SK-N-SH treated with all-trans-retinoic acid at 6 μM for 48 hours (cell line): ENCODE measurements at regions not wholly inside any gene's neighbourhood (a gene's known extent, or its start where the extent isn't known, plus 50 kb on each side); places are given as distances from the start of the nearest gene placed in this dataset.
"Not testable (repeated sequence)": the region's sequence is repeated elsewhere in the genome, so short reads cannot be mapped to it uniquely, and the experiment has no call there.

Experiments
- ARNTL ChIP-seq: fragments of 450-650 bp; formaldehyde crosslinking; IDR thresholded peaks from 2 replicates; pipeline ENCODE4 v1.5.0; 2020; ENCODE audit warnings: low read depth, mild to moderate bottlenecking, moderate library complexity, borderline replicate concordance
- ESRRG ChIP-seq: fragments of 250-450 bp; sonication (Bioruptor Pico); IDR thresholded peaks from 2 replicates; pipeline ENCODE4 v1.6.1; 2021; ENCODE audit warnings: mild to moderate bottlenecking
- GLIS3 ChIP-seq: fragments of 250-450 bp; sonication (Bioruptor Pico); IDR thresholded peaks from 2 replicates; pipeline ENCODE4 v1.5.0; 2020; ENCODE audit warnings: mild to moderate bottlenecking, moderate library complexity
- SNAI2 ChIP-seq: fragments of 250-450 bp; sonication (Bioruptor Pico); IDR thresholded peaks from 2 replicates; pipeline ENCODE4 v1.5.0; 2020; ENCODE audit warnings: mild to moderate bottlenecking, moderate library complexity
- ZC3H10 ChIP-seq: fragments of 250-450 bp; sonication (Bioruptor Pico); IDR thresholded peaks from 2 replicates; pipeline ENCODE4 v1.5.1; 2021; ENCODE audit warnings: mild to moderate bottlenecking, moderate library complexity
- ZFP3 ChIP-seq: fragments of 250-450 bp; sonication (Bioruptor Pico); IDR thresholded peaks from 2 replicates; pipeline ENCODE4 v1.5.0; 2020; ENCODE audit warnings: mild to moderate bottlenecking, moderate library complexity
- ZFP30 ChIP-seq: fragments of 450-650 bp; formaldehyde crosslinking; IDR thresholded peaks from 2 replicates; pipeline ENCODE4 v1.5.0; 2022; ENCODE audit warnings: mild to moderate bottlenecking, moderate library complexity
- ZNF565 ChIP-seq: fragments of 450-650 bp; formaldehyde crosslinking; conservative IDR thresholded peaks from 2 replicates; pipeline ENCODE4 v1.5.0; 2020; ENCODE audit warnings: low read depth, mild to moderate bottlenecking, moderate library complexity
- TF ChIP-seq, protein P1 (sequence below): fragments of 250-450 bp; sonication (Bioruptor Pico); IDR thresholded peaks from 2 replicates; pipeline ENCODE4 v1.8.0; 2020; ENCODE audit warnings: mild to moderate bottlenecking, moderate library complexity, borderline replicate concordance
- TF ChIP-seq, protein P2 (sequence below): fragments of 250-450 bp; sonication (Bioruptor Pico); IDR thresholded peaks from 2 replicates; pipeline ENCODE4 v1.5.1; 2020; ENCODE audit warnings: low read depth, mild to moderate bottlenecking, moderate library complexity
- TF ChIP-seq, protein P3 (sequence below): fragments of 250-450 bp; sonication (Bioruptor Pico); IDR thresholded peaks from 2 replicates; pipeline ENCODE4 v1.5.1; 2021; ENCODE audit warnings: mild to moderate bottlenecking, moderate library complexity

DNA sequence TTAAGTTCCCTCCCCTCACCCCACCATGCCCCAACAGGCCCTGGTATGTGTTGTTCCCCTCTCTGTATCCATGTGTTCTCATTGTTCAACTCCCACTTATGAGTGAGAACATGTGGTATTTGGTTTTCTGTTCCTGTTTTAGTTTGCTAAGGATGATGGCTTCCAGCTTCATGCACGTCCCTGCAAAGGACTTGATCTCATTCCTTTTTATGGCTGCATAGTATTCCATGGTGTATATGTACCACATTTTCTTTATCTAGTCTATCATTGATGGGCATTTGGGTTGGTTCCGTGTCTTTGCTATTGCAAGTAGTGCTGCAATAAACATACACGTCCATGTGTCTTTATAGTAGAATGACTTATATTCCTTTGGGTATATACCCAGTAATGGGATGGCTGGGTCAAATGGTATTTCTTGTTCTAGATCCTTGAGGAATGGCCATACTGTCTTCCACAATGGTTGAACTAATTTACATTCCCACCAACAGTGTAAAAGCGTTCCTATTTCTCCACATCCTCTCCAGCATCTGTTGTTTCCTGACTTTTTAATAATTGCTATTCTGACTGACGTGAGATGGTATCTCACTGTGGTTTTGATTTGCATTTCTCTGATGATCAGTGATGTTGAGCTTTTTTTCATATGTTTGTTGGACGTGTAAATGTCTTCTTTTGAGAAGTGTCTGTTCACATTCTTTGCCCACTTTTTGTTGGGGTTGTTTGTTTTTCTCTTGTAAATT, 93.8 kb upstream of the TMEM17 start:
- TF ChIP-seq, protein P1, sequence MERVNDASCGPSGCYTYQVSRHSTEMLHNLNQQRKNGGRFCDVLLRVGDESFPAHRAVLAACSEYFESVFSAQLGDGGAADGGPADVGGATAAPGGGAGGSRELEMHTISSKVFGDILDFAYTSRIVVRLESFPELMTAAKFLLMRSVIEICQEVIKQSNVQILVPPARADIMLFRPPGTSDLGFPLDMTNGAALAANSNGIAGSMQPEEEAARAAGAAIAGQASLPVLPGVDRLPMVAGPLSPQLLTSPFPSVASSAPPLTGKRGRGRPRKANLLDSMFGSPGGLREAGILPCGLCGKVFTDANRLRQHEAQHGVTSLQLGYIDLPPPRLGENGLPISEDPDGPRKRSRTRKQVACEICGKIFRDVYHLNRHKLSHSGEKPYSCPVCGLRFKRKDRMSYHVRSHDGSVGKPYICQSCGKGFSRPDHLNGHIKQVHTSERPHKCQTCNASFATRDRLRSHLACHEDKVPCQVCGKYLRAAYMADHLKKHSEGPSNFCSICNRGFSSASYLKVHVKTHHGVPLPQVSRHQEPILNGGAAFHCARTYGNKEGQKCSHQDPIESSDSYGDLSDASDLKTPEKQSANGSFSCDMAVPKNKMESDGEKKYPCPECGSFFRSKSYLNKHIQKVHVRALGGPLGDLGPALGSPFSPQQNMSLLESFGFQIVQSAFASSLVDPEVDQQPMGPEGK (CRISPR knock-in tag) = not testable (repeated sequence)
- TF ChIP-seq ESRRG (CRISPR knock-in tag); ZFP30 (CRISPR knock-in tag); SNAI2 (CRISPR knock-in tag); GLIS3 (CRISPR knock-in tag); ZFP3 (CRISPR knock-in tag); ARNTL (CRISPR knock-in tag); ZC3H10; ZNF565 (CRISPR knock-in tag): not testable (repeated sequence)
- TF ChIP-seq, protein P2, sequence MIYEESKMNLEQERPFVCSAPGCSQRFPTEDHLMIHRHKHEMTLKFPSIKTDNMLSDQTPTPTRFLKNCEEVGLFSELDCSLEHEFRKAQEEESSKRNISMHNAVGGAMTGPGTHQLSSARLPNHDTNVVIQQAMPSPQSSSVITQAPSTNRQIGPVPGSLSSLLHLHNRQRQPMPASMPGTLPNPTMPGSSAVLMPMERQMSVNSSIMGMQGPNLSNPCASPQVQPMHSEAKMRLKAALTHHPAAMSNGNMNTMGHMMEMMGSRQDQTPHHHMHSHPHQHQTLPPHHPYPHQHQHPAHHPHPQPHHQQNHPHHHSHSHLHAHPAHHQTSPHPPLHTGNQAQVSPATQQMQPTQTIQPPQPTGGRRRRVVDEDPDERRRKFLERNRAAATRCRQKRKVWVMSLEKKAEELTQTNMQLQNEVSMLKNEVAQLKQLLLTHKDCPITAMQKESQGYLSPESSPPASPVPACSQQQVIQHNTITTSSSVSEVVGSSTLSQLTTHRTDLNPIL (CRISPR knock-in tag) = not testable (repeated sequence)
- TF ChIP-seq, protein P3, sequence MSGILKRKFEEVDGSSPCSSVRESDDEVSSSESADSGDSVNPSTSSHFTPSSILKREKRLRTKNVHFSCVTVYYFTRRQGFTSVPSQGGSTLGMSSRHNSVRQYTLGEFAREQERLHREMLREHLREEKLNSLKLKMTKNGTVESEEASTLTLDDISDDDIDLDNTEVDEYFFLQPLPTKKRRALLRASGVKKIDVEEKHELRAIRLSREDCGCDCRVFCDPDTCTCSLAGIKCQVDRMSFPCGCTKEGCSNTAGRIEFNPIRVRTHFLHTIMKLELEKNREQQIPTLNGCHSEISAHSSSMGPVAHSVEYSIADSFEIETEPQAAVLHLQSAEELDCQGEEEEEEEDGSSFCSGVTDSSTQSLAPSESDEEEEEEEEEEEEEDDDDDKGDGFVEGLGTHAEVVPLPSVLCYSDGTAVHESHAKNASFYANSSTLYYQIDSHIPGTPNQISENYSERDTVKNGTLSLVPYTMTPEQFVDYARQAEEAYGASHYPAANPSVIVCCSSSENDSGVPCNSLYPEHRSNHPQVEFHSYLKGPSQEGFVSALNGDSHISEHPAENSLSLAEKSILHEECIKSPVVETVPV = not testable (repeated sequence)
